ENCODE measurements at regions not wholly inside any gene's neighbourhood (a gene's known extent, or its start where the extent isn't known, plus 50 kb on each side); places are given as distances from the start of the nearest gene placed in this dataset.

- H3K36me3 ChIP-seq (replicated peaks in 1 of 2; ENCODE audit: insufficient read depth in 1 of 2, low read depth in 2 of 2): no peaks in the 10 kb centered on the region
- 60 to 73% methylated on average over 5 of the region's 5 CpGs for WGBS, 2 donors
- TF ChIP-seq POLR2A (IDR thresholded peaks at IDR 0.05): no peak
- TF ChIP-seq, protein P1, sequence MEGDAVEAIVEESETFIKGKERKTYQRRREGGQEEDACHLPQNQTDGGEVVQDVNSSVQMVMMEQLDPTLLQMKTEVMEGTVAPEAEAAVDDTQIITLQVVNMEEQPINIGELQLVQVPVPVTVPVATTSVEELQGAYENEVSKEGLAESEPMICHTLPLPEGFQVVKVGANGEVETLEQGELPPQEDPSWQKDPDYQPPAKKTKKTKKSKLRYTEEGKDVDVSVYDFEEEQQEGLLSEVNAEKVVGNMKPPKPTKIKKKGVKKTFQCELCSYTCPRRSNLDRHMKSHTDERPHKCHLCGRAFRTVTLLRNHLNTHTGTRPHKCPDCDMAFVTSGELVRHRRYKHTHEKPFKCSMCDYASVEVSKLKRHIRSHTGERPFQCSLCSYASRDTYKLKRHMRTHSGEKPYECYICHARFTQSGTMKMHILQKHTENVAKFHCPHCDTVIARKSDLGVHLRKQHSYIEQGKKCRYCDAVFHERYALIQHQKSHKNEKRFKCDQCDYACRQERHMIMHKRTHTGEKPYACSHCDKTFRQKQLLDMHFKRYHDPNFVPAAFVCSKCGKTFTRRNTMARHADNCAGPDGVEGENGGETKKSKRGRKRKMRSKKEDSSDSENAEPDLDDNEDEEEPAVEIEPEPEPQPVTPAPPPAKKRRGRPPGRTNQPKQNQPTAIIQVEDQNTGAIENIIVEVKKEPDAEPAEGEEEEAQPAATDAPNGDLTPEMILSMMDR (IDR thresholded peaks at IDR 0.05): no peak
- H3K9me3 ChIP-seq: no peaks in the 10 kb centered on the region
- no peak overlapping the region for H3K27ac ChIP-seq
- H3K4me3 ChIP-seq: no peak overlapping the region
- H3K27me3 ChIP-seq: no peaks in the 10 kb centered on the region
- ATAC-seq (no peak), DNase-seq (no peak)
- no peaks in the 10 kb centered on the region for H3K4me1 ChIP-seq
- intact Hi-C loops (cut with DNase I): no loop called here
Measured at GRCh38 chr11:92285776-92286175, 61.2 kb downstream of the FAT3 start.

GRCh38 chr11:92286709-92287108 lies 62.1 kb downstream of the FAT3 start:
- intact Hi-C loops (cut with DNase I): no loop called here

DNA sequence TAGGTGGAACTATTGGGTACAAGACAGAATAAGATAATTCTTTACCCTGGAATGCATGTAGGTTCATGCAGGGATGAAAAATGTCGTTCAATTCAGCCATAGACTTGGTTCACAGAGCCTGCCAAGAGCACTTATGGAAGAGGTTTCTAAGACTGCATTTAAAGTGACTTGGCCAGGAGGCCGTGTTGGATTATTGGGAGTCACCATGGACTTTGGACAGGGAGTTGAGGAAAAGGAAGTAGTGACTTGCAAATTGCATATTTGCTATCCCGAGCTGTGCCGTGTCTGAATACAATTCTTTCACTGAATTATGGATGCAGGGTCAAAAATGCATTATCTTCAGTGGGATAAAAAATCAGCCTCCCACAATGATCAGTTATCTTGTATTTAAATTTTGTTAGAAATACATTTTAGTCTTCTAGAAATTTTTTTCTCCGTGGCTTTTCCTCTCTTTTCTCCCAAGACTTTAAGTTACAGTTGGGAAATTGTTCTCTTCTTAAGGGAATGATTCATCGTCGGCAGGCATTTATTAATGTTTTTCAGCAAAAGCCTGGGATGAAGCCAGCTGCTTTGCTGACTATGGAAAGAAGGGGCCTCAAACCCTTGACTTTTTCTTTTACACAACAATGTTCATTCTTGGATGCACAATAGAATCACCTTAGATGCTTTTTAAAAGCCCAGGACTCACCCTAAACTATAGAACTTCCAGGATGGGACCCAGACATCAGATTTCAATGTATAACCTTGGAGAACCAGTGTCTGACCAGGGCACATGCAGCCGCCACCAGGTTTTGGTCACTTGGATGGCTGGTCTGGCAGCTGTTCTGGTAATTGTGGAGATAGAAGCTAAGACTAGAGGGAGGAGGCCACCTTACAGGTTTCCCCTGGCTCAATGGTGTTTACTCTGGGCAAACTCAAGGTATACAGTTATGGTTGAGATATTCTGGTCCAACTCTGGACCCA lies 70.8 kb downstream of the FAT3 start:
- Histone ChIP-seq H3K4me1 (no peaks in the 10 kb centered on the region), H3K27ac (no peak overlapping the region), H3K27me3 (no peaks in the 10 kb centered on the region), H3K9me3 (no peaks in the 10 kb centered on the region), H3K4me3 (no peak overlapping the region), H3K36me3 (replicated peaks in 1 of 2; ENCODE audit: insufficient read depth in 1 of 2, low read depth in 2 of 2) (no peaks in the 10 kb centered on the region)
- intact Hi-C loops (cut with DNase I): no loop called here
- TF ChIP-seq POLR2A (IDR thresholded peaks at IDR 0.05): no peak
- TF ChIP-seq, protein P1 (IDR thresholded peaks at IDR 0.05): no peak
- 61 to 64% methylated on average over 8 of the region's 8 CpGs for WGBS, 2 donors
- ATAC-seq (no peak), DNase-seq (no peak)

More at GRCh38 chr11:92286709-92287108, 62.1 kb downstream of the FAT3 start:
- WGBS, 2 donors: 50 to 64% methylated on average over 2 of the region's 2 CpGs
- H3K27ac ChIP-seq: no peak overlapping the region
- TF ChIP-seq, protein P1 (IDR thresholded peaks at IDR 0.05): no peak
- no peak for TF ChIP-seq POLR2A (IDR thresholded peaks at IDR 0.05)
- H3K36me3 ChIP-seq (replicated peaks in 1 of 2; ENCODE audit: insufficient read depth in 1 of 2, low read depth in 2 of 2): no peaks in the 10 kb centered on the region
- H3K4me1 ChIP-seq: no peaks in the 10 kb centered on the region
- no peak overlapping the region for H3K4me3 ChIP-seq
- no peaks in the 10 kb centered on the region for H3K9me3 ChIP-seq
- no peak for ATAC-seq
- DNase-seq: no peak
- H3K27me3 ChIP-seq: no peaks in the 10 kb centered on the region

- intact Hi-C loops (cut with DNase I): no loop called here
- no peak for ATAC-seq
Measured at GRCh38 chr11:92296138-92296515, 71.5 kb downstream of the FAT3 start.

More at GRCh38 chr11:92296138-92296515, 71.5 kb downstream of the FAT3 start:
- Histone ChIP-seq H3K9me3 (no peaks in the 10 kb centered on the region), H3K27ac (no peak overlapping the region), H3K4me3 (no peak overlapping the region), H3K4me1 (no peaks in the 10 kb centered on the region), H3K27me3 (no peaks in the 10 kb centered on the region), H3K36me3 (replicated peaks in 1 of 2; ENCODE audit: insufficient read depth in 1 of 2, low read depth in 2 of 2) (no peaks in the 10 kb centered on the region)
- DNase-seq: no peak
- TF ChIP-seq, protein P1 (IDR thresholded peaks at IDR 0.05): no peak
- no peak for TF ChIP-seq POLR2A (IDR thresholded peaks at IDR 0.05)
- 57 to 67% methylated on average over 3 of the region's 3 CpGs for WGBS, 2 donors

All from body of pancreas (tissue), 4 donors.